ENCODE measurements at regions not wholly inside any gene's neighbourhood (a gene's known extent, or its start where the extent isn't known, plus 50 kb on each side); places are given as distances from the start of the nearest gene placed in this dataset.

GRCh38 chr2:9112079-9112721 lies 94.4 kb upstream of the ASAP2 start:
- Histone ChIP-seq H3K4me3 (no peak overlapping the region), H3K9me3 (no peaks in the 10 kb centered on the region), H3K36me3 (ENCODE audit: low read depth) (no peaks in the 10 kb centered on the region), H3K4me1 (ENCODE audit: low read depth) (peaks cover 9% of the 10 kb centered on the region)
- intact Hi-C loops (cut with DNase I, micrococcal nuclease): no loop called here
- no peak for TF ChIP-seq CTCF (IDR thresholded peaks at IDR 0.05)
- DNase-seq (no peak), ATAC-seq (no peak)

- DNase-seq (no peak), ATAC-seq (no peak)
- TF ChIP-seq CTCF (IDR thresholded peaks at IDR 0.05): no peak
- H3K4me3 ChIP-seq: no peak overlapping the region
- no peaks in the 10 kb centered on the region for H3K9me3 ChIP-seq
- peaks cover 9% of the 10 kb centered on the region for H3K4me1 ChIP-seq (ENCODE audit: low read depth)
- H3K36me3 ChIP-seq (ENCODE audit: low read depth): no peaks in the 10 kb centered on the region
- intact Hi-C loops (cut with DNase I, micrococcal nuclease): no loop called here
Measured at GRCh38 chr2:9110893-9111569, 95.6 kb upstream of the ASAP2 start.

- intact Hi-C loops (cut with DNase I, micrococcal nuclease): no loop called here
- Histone ChIP-seq H3K4me1 (ENCODE audit: low read depth) (peaks cover 9% of the 10 kb centered on the region), H3K36me3 (ENCODE audit: low read depth) (no peaks in the 10 kb centered on the region), H3K9me3 (no peaks in the 10 kb centered on the region), H3K4me3 (no peak overlapping the region)
- ATAC-seq (no peak), DNase-seq (no peak)
- no peak for TF ChIP-seq CTCF (IDR thresholded peaks at IDR 0.05)
Measured at GRCh38 chr2:9110346-9110884, 96.2 kb upstream of the ASAP2 start.

- DNase-seq (no peak), ATAC-seq (no peak)
- H3K4me3 ChIP-seq: no peak overlapping the region
- H3K36me3 ChIP-seq (ENCODE audit: low read depth): no peaks in the 10 kb centered on the region
- no peak for TF ChIP-seq CTCF (IDR thresholded peaks at IDR 0.05)
- H3K9me3 ChIP-seq: no peaks in the 10 kb centered on the region
- intact Hi-C loops (cut with DNase I, micrococcal nuclease): no loop called here
- H3K4me1 ChIP-seq (ENCODE audit: low read depth): peaks cover 9% of the 10 kb centered on the region
Measured at GRCh38 chr2:9109871-9110270, 96.7 kb upstream of the ASAP2 start.

- intact Hi-C loops (cut with DNase I, micrococcal nuclease): no loop called here
- DNase-seq (peak in 2 of 3 donors; percentile 35 to 59), ATAC-seq (peak; percentile 44)
- Histone ChIP-seq H3K4me1 (ENCODE audit: low read depth) (peaks cover 9% of the 10 kb centered on the region), H3K36me3 (ENCODE audit: low read depth) (no peaks in the 10 kb centered on the region), H3K4me3 (no peak overlapping the region), H3K9me3 (no peaks in the 10 kb centered on the region)
- no peak for TF ChIP-seq CTCF (IDR thresholded peaks at IDR 0.05)
Measured at GRCh38 chr2:9108210-9108967, 98.2 kb upstream of the ASAP2 start.
